SK-N-SH treated with all-trans-retinoic acid at 6 μM for 48 hours (cell line): ENCODE measurements at regions not wholly inside any gene's neighbourhood (a gene's known extent, or its start where the extent isn't known, plus 50 kb on each side); places are given as distances from the start of the nearest gene placed in this dataset.
"Not testable (repeated sequence)": the region's sequence is repeated elsewhere in the genome, so short reads cannot be mapped to it uniquely, and the experiment has no call there.

Source experiments
- ARNTL ChIP-seq: fragments of 450-650 bp; formaldehyde crosslinking; IDR thresholded peaks from 2 replicates; pipeline ENCODE4 v1.5.0; 2020; ENCODE audit warnings: low read depth, mild to moderate bottlenecking, moderate library complexity, borderline replicate concordance
- CREB5 ChIP-seq: fragments of 250-450 bp; sonication (Bioruptor Pico); IDR thresholded peaks from 2 replicates; pipeline ENCODE4 v1.5.1; 2020; ENCODE audit warnings: low read depth, mild to moderate bottlenecking, moderate library complexity
- CSRNP3 ChIP-seq: fragments of 250-450 bp; sonication (Bioruptor Pico); IDR thresholded peaks from 2 replicates; pipeline ENCODE4 v1.5.1; 2021; ENCODE audit warnings: mild to moderate bottlenecking, moderate library complexity
- ESRRG ChIP-seq: fragments of 250-450 bp; sonication (Bioruptor Pico); IDR thresholded peaks from 2 replicates; pipeline ENCODE4 v1.6.1; 2021; ENCODE audit warnings: mild to moderate bottlenecking
- OSR1 ChIP-seq: fragments of 250-450 bp; sonication (Bioruptor Pico); IDR thresholded peaks from 2 replicates; pipeline ENCODE4 v1.8.0; 2022; ENCODE audit warnings: moderate library complexity, mild to moderate bottlenecking, inconsistent platforms
- PATZ1 ChIP-seq: fragments of 250-450 bp; sonication (Bioruptor Pico); IDR thresholded peaks from 2 replicates; pipeline ENCODE4 v1.8.0; 2020; ENCODE audit warnings: mild to moderate bottlenecking, moderate library complexity, borderline replicate concordance
- RARB ChIP-seq: fragments of 250-450 bp; sonication (Bioruptor Pico); IDR thresholded peaks from 2 replicates; pipeline ENCODE4 v1.8.0; 2021; ENCODE audit warnings: mild to moderate bottlenecking, moderate library complexity
- TOX ChIP-seq: fragments of 250-450 bp; sonication (Bioruptor Pico); IDR thresholded peaks from 2 replicates; pipeline ENCODE4 v1.8.0; 2021; ENCODE audit warnings: mild to moderate bottlenecking, moderate library complexity, borderline replicate concordance
- TSHZ2 ChIP-seq: fragments of 250-450 bp; sonication (Bioruptor Pico); IDR thresholded peaks from 2 replicates; pipeline ENCODE4 v1.5.0; 2020; ENCODE audit warnings: mild to moderate bottlenecking, moderate library complexity
- ZFP3 ChIP-seq: fragments of 250-450 bp; sonication (Bioruptor Pico); IDR thresholded peaks from 2 replicates; pipeline ENCODE4 v1.5.0; 2020; ENCODE audit warnings: mild to moderate bottlenecking, moderate library complexity
- ZFP30 ChIP-seq: fragments of 450-650 bp; formaldehyde crosslinking; IDR thresholded peaks from 2 replicates; pipeline ENCODE4 v1.5.0; 2022; ENCODE audit warnings: mild to moderate bottlenecking, moderate library complexity
- ZNF565 ChIP-seq: fragments of 450-650 bp; formaldehyde crosslinking; conservative IDR thresholded peaks from 2 replicates; pipeline ENCODE4 v1.5.0; 2020; ENCODE audit warnings: low read depth, mild to moderate bottlenecking, moderate library complexity

- not testable (repeated sequence) for TF ChIP-seq RARB; ZNF565 (CRISPR knock-in tag); ESRRG (CRISPR knock-in tag); PATZ1 (CRISPR knock-in tag); CSRNP3 (CRISPR knock-in tag); ZFP3 (CRISPR knock-in tag); CREB5 (CRISPR knock-in tag); ZFP30 (CRISPR knock-in tag); ARNTL; OSR1 (CRISPR knock-in tag); TSHZ2 (CRISPR knock-in tag); TOX
Observed at GRCh38 chr2:118744682-118745181, 102.7 kb downstream of the EN1 start.
